Neuronal stem cell (in vitro differentiated cells): ENCODE measurements at regions not wholly inside any gene's neighbourhood (a gene's known extent, or its start where the extent isn't known, plus 50 kb on each side); places are given as distances from the start of the nearest gene placed in this dataset.

Source experiments
- DNase-seq: peaks from one replicate; pipeline ENCODE4 v3.0.0-alpha.2; 2013; ENCODE audit warnings: low spot score
- H2AFZ ChIP-seq: one replicate; pipeline ENCODE4 v1.6.1; 2013; ENCODE audit warnings: mild to moderate bottlenecking, low read length, inconsistent platforms
- H2AK5ac ChIP-seq: 2 replicates; pipeline ENCODE4 v1.6.1; 2013; ENCODE audit warnings: low read depth, mild to moderate bottlenecking, inconsistent platforms, low read length, moderate library complexity, mixed read lengths
- H2BK120ac ChIP-seq: 2 replicates; pipeline ENCODE4 v1.6.1; 2013; ENCODE audit warnings: low read depth, mild to moderate bottlenecking, inconsistent platforms, low read length, moderate library complexity, mixed read lengths
- H2BK12ac ChIP-seq: one replicate; pipeline ENCODE4 v1.6.1; 2013; ENCODE audit warnings: low read length, inconsistent platforms
- H2BK15ac ChIP-seq: 2 replicates; pipeline ENCODE4 v1.6.1; 2013; ENCODE audit warnings: mild to moderate bottlenecking, low read length, inconsistent platforms, mixed read lengths
- H2BK5ac ChIP-seq: one replicate; pipeline ENCODE4 v1.6.1; 2013; ENCODE audit warnings: inconsistent platforms, mild to moderate bottlenecking, low read length, moderate library complexity
- H3K14ac ChIP-seq: one replicate; pipeline ENCODE4 v1.6.1; 2013; ENCODE audit warnings: low read length, inconsistent platforms
- H3K18ac ChIP-seq: 2 replicates; pipeline ENCODE4 v1.6.1; 2013; ENCODE audit warnings: low read length, inconsistent platforms
- H3K23ac ChIP-seq: 2 replicates; pipeline ENCODE4 v1.6.1; 2013; ENCODE audit warnings: low read depth, mild to moderate bottlenecking, mixed read lengths, low read length, inconsistent platforms; ENCODE audit not compliant: poor library complexity
- H3K27ac ChIP-seq: replicated peaks from 3 replicates; pipeline ENCODE4 v1.5.1; 2013; ENCODE audit warnings: low read length, inconsistent platforms
- H3K27me3 ChIP-seq, 3 experiments: 2 replicates each; pipeline ENCODE4 v1.6.1; 2013; ENCODE audit warnings: low read length in 3 of 3, mild to moderate bottlenecking in 2 of 3, inconsistent platforms in 1 of 3, low read depth in 1 of 3, mixed read lengths in 1 of 3, moderate library complexity in 1 of 3; ENCODE audit not compliant: control insufficient read depth in 3 of 3, insufficient read depth in 3 of 3
- H3K36me3 ChIP-seq, 2 donors: replicated peaks in 1 of 2; 2 replicates each; pipeline ENCODE4 v1.6.1; 2013; ENCODE audit warnings: low read length in 2 of 2; ENCODE audit not compliant: control insufficient read depth in 2 of 2, insufficient read depth in 2 of 2
- H3K4ac ChIP-seq: 2 replicates; pipeline ENCODE4 v1.6.1; 2013; ENCODE audit warnings: inconsistent platforms, mild to moderate bottlenecking, low read length, moderate library complexity
- H3K4me1 ChIP-seq, 2 donors: 1 replicate in 1 of 2; 2 replicates in 1 of 2; pipeline ENCODE4 v1.6.1; 2013; ENCODE audit warnings: low read length in 2 of 2, low read depth in 1 of 2; ENCODE audit not compliant: control insufficient read depth in 2 of 2, insufficient read depth in 1 of 2
- H3K4me2 ChIP-seq: one replicate; pipeline ENCODE4 v1.6.1; 2013; ENCODE audit warnings: mild to moderate bottlenecking, low read length, inconsistent platforms; ENCODE audit not compliant: insufficient read depth, poor library complexity, severe bottlenecking
- H3K4me3 ChIP-seq, 2 donors: 2 replicates each; pipeline ENCODE4 v1.5.1; 2013; ENCODE audit warnings: low read length in 2 of 2, mild to moderate bottlenecking in 2 of 2, inconsistent platforms in 1 of 2, moderate library complexity in 1 of 2
- H3K79me1 ChIP-seq: one replicate; pipeline ENCODE4 v1.6.1; 2013; ENCODE audit warnings: low read depth, mild to moderate bottlenecking, inconsistent platforms, low read length, moderate library complexity
- H3K9ac ChIP-seq: one replicate; pipeline ENCODE4 v1.6.1; 2013; ENCODE audit warnings: mild to moderate bottlenecking, low read depth, low read length, inconsistent platforms; ENCODE audit not compliant: poor library complexity
- H3K9me3 ChIP-seq, 2 donors: replicated peaks in 1 of 2; 2 replicates each; pipeline versions ENCODE3 to v1.6.1; 2013; ENCODE audit warnings: low read length in 2 of 2, mild to moderate bottlenecking in 2 of 2, inconsistent platforms in 1 of 2, low read depth in 1 of 2, mixed read lengths in 1 of 2, moderate library complexity in 1 of 2; ENCODE audit not compliant: control insufficient read depth in 2 of 2, insufficient read depth in 1 of 2
- H4K8ac ChIP-seq: one replicate; pipeline ENCODE4 v1.6.1; 2013; ENCODE audit warnings: low read depth, mild to moderate bottlenecking, inconsistent platforms, low read length, moderate library complexity
- H4K91ac ChIP-seq: one replicate; pipeline ENCODE4 v1.6.1; 2013; ENCODE audit warnings: low read length, low read depth, mild to moderate bottlenecking, inconsistent platforms; ENCODE audit not compliant: poor library complexity
- WGBS, 2 donors: extraction: QIAGEN DNeasy Blood & Tissue Kit; methylation state at CpG; one replicate each; pipeline ENCODE4 v1.1.7; 2013; ENCODE audit warnings: missing lambda C conversion rate in 2 of 2, mixed read lengths in 1 of 2; ENCODE audit not compliant: insufficient read length in 2 of 2, insufficient replicate concordance in 1 of 2; ENCODE audit errors: extremely low coverage in 2 of 2; 5-methylcytosine and 5-hydroxymethylcytosine counted together

- Histone ChIP-seq H2BK12ac (no peak overlapping the region), H3K4me2 (no peak overlapping the region), H3K36me3 (no peaks in the 10 kb centered on the region), H2BK5ac (no peak overlapping the region), H2AFZ (no peak overlapping the region), H3K18ac (no peak overlapping the region), H3K23ac (no peak overlapping the region), H3K14ac (no peak overlapping the region), H3K27ac (no peak overlapping the region), H3K4me1 (no peaks in the 10 kb centered on the region), H4K91ac (no peak overlapping the region), H4K8ac (no peak overlapping the region), H3K9ac (no peak overlapping the region), H3K4me3 (no peak overlapping the region), H3K9me3 (no peaks in the 10 kb centered on the region), H2BK120ac (no peak overlapping the region), H2AK5ac (no peak overlapping the region), H3K79me1 (no peaks in the 10 kb centered on the region), H3K27me3 (peaks cover 0 to 3% (median 0%) of the 10 kb centered on the region in 3 experiments), H3K4ac (no peak overlapping the region), H2BK15ac (no peak overlapping the region)
- no CpG with 5 or more reads among the region's 1 CpG for WGBS, 2 donors
- DNase-seq: no peak
Observed at GRCh38 chr12:68530965-68531364, 79.7 kb upstream of the RAP1B start.

- Histone ChIP-seq H3K27ac (no peak overlapping the region), H3K18ac (no peak overlapping the region), H3K14ac (no peak overlapping the region), H2BK15ac (no peak overlapping the region), H3K4me3 (no peak overlapping the region), H3K79me1 (no peaks in the 10 kb centered on the region), H4K91ac (no peak overlapping the region), H4K8ac (no peak overlapping the region), H2AFZ (no peak overlapping the region), H3K4ac (no peak overlapping the region), H2BK120ac (no peak overlapping the region), H3K4me2 (no peak overlapping the region), H2AK5ac (no peak overlapping the region), H3K23ac (no peak overlapping the region), H3K9ac (no peak overlapping the region), H3K27me3 (peaks cover 0 to 3% (median 0%) of the 10 kb centered on the region in 3 experiments), H3K9me3 (no peaks in the 10 kb centered on the region), H2BK5ac (no peak overlapping the region), H3K4me1 (no peaks in the 10 kb centered on the region), H2BK12ac (no peak overlapping the region), H3K36me3 (no peaks in the 10 kb centered on the region)
- DNase-seq: no peak
- no CpG with 5 or more reads among the region's 1 CpG for WGBS, 2 donors
Observed at GRCh38 chr12:68532204-68532886, 78.4 kb upstream of the RAP1B start.

GRCh38 chr12:68532887-68533248 lies 77.8 kb upstream of the RAP1B start:
- Histone ChIP-seq H3K4me3 (no peak overlapping the region), H3K4me2 (no peak overlapping the region), H3K4me1 (peaks cover 0 to 1% of the 10 kb centered on the region in 2 donors), H3K9me3 (no peaks in the 10 kb centered on the region), H2BK12ac (no peak overlapping the region), H3K79me1 (no peaks in the 10 kb centered on the region), H2BK5ac (no peak overlapping the region), H3K36me3 (no peaks in the 10 kb centered on the region), H2AK5ac (no peak overlapping the region), H3K4ac (no peak overlapping the region), H4K91ac (no peak overlapping the region), H4K8ac (no peak overlapping the region), H3K9ac (no peak overlapping the region), H3K27me3 (peaks cover 0 to 3% (median 0%) of the 10 kb centered on the region in 3 experiments), H3K14ac (no peak overlapping the region), H2BK15ac (no peak overlapping the region), H3K27ac (no peak overlapping the region), H3K23ac (no peak overlapping the region), H3K18ac (no peak overlapping the region), H2AFZ (no peak overlapping the region), H2BK120ac (no peak overlapping the region)
- no CpG with 5 or more reads among the region's 2 CpGs for WGBS, 2 donors
- no peak for DNase-seq

- Histone ChIP-seq H3K27me3 (peaks cover 0 to 3% (median 0%) of the 10 kb centered on the region in 3 experiments), H3K4me3 (no peak overlapping the region), H3K4me1 (peaks cover 1 to 4% of the 10 kb centered on the region in 2 donors), H3K27ac (no peak overlapping the region), H2AK5ac (no peak overlapping the region), H3K14ac (no peak overlapping the region), H2BK15ac (no peak overlapping the region), H3K79me1 (no peaks in the 10 kb centered on the region), H2AFZ (no peak overlapping the region), H4K8ac (no peak overlapping the region), H2BK5ac (no peak overlapping the region), H3K9ac (no peak overlapping the region), H2BK12ac (no peak overlapping the region), H4K91ac (no peak overlapping the region), H3K4me2 (no peak overlapping the region), H3K18ac (no peak overlapping the region), H3K4ac (no peak overlapping the region), H3K9me3 (no peaks in the 10 kb centered on the region), H2BK120ac (no peak overlapping the region), H3K36me3 (no peaks in the 10 kb centered on the region), H3K23ac (no peak overlapping the region)
- DNase-seq: no peak
- WGBS, 2 donors: no CpG with 5 or more reads among the region's 5 CpGs
Observed at GRCh38 chr12:68534108-68534507, 76.6 kb upstream of the RAP1B start.
